HG03575 (cell line): ENCODE measurements at regions not wholly inside any gene's neighbourhood (a gene's known extent, or its start where the extent isn't known, plus 50 kb on each side); places are given as distances from the start of the nearest gene placed in this dataset.

ENCODE experiments used
- ATAC-seq: cut with Tn5 transposase; IDR thresholded peaks from one replicate; pipeline ENCODE4 v1.9.1; 2021; ENCODE audit not compliant: unreplicated experiment, insufficient number of reproducible peaks, low FRiP score; ENCODE audit errors: extremely low read depth

DNA sequence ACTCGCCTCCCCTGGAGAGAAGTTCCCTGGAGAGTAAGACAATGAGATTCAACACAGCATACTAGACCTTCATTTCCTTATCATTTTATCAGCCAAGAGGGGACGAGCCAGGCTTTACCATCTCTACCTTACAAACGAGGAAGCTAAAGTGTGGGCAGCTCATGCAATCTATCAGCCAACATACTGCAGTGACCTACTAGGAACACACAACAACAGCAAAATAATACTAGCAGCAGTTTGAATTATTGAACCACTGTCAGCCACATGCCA lies 60.0 kb upstream of the TEX51 start:
- ATAC-seq: no peak

DNA sequence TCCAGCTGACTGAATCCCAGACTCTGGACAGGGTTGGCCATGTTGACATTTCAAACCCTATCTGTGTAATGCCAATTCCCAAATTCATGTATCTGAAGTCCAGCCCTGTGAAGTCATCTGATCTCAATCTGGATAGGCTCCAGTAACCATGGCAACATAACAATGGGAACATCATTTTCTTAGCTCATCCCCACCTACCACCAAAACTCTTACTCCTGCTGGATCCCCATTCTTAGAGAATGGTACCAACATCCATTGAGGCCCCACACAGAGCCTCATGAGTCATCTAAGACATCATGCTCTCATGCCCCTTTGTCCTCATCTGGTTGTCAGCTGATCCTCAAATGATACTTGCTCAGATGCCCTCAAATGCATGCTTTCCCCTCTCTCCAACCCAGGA lies 58.9 kb upstream of the TEX51 start:
- ATAC-seq: no peak

DNA sequence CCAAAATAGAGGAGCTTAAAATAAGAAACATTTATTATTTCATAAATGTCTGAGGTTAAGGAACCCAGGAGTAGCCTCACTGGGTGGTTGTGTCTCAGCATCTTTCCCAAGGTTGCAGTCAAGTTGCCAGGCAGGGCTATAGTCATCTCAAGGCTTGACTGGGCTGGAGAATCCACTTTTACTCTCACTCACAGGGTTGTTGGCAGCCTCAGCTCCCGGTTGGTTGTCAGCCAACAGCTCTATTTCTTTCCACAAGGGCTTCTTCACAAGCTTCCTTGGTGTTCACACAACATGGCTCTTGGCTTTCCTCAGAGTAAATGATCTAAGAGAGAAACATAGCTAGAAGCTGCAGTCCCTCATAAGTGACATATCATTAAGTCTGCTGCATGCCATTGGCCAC lies 55.6 kb upstream of the TEX51 start:
- ATAC-seq: no peak

DNA sequence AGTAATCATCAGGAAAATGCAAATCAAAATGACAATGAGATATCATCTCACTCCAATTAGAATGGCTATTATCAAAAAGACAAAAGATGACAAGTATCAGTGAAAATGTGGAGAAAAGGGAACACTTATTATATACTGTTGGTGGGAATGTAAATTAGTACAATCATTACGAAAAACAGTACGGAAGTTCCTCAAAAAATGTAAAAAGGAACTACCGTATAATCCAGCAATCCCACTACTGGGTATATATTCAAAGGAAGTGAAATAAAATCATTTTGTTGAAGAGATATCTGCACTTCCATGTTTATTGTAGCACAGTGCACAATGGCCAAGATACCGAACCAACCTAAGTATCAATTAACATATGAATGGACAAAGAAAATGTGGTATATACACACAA lies 52.4 kb upstream of the TEX51 start:
- ATAC-seq: no peak
